KG1 (cell line): ENCODE measurements at regions not wholly inside any gene's neighbourhood (a gene's known extent, or its start where the extent isn't known, plus 50 kb on each side); places are given as distances from the start of the nearest gene placed in this dataset.

Source experiments
- DNase-seq: peaks from one replicate; lab custom pipeline; 2025; lab: John Stamatoyannopoulos, UW

GRCh38 chr4:163871078-163871477, 376.6 kb downstream of the TMA16 start:
- DNase-seq, result no peak

- no peak for DNase-seq
These were observed 380.8 kb downstream of the TMA16 start for GRCh38 chr4:163875327-163875726.

- no peak for DNase-seq
These were observed 384.0 kb downstream of the TMA16 start for GRCh38 chr4:163878336-163879121.

GRCh38 chr4:163892417-163892816, 397.9 kb downstream of the TMA16 start:
- DNase-seq, result no peak

GRCh38 chr4:163895378-163896005, 401.0 kb downstream of the TMA16 start:
- DNase-seq, result no peak

GRCh38 chr4:163901319-163901718, 406.8 kb downstream of the TMA16 start:
- DNase-seq, result no peak

- no peak for DNase-seq
These were observed 407.9 kb downstream of the TMA16 start for GRCh38 chr4:163902417-163902816.

- DNase-seq, result no peak
These were observed 417.4 kb downstream of the TMA16 start for GRCh38 chr4:163911891-163912290.

GRCh38 chr4:163913571-163913970, 419.1 kb downstream of the TMA16 start:
- DNase-seq, result no peak

GRCh38 chr4:163915896-163916295, 421.4 kb downstream of the TMA16 start:
- DNase-seq, result no peak

GRCh38 chr4:163920426-163920825, 425.9 kb downstream of the TMA16 start:
- no peak for DNase-seq

GRCh38 chr4:163922302-163922701, 427.8 kb downstream of the TMA16 start:
- no peak for DNase-seq

GRCh38 chr4:163923092-163923491, 428.6 kb downstream of the TMA16 start:
- DNase-seq, result no peak

GRCh38 chr4:163930086-163930485, 435.6 kb downstream of the TMA16 start:
- DNase-seq, result no peak

GRCh38 chr4:163932504-163932903, 438.0 kb downstream of the TMA16 start:
- DNase-seq, result no peak

- no peak for DNase-seq
These were observed 445.1 kb downstream of the TMA16 start for GRCh38 chr4:163939597-163939996.

GRCh38 chr4:163941221-163941905, 446.9 kb downstream of the TMA16 start:
- DNase-seq, result no peak

- DNase-seq, result no peak
These were observed 454.5 kb downstream of the TMA16 start for GRCh38 chr4:163948920-163949455.

GRCh38 chr4:163949976-163950601, 455.6 kb downstream of the TMA16 start:
- no peak for DNase-seq

- no peak for DNase-seq
These were observed 460.8 kb downstream of the TMA16 start for GRCh38 chr4:163955288-163955687.

- DNase-seq, result no peak
These were observed 464.3 kb downstream of the TMA16 start for GRCh38 chr4:163958751-163959150.

- DNase-seq, result no peak
These were observed 465.4 kb downstream of the TMA16 start for GRCh38 chr4:163959932-163960331.
